Esophagus muscularis mucosa (tissue), 4 donors: ENCODE measurements at regions not wholly inside any gene's neighbourhood (a gene's known extent, or its start where the extent isn't known, plus 50 kb on each side); places are given as distances from the start of the nearest gene placed in this dataset.
"Not testable (repeated sequence)": the region's sequence is repeated elsewhere in the genome, so short reads cannot be mapped to it uniquely, and the experiment has no call there.

Source experiments
- DNase-seq: peaks from one replicate; pipeline ENCODE4 v3.0.0-alpha.2; 2017; ENCODE audit errors: extremely low spot score
- H3K27ac ChIP-seq, 4 donors: fragments of 200-600 bp; sonication (generic); replicated peaks in 1 of 4; 1 replicate in 3 of 4; 2 replicates in 1 of 4; pipeline ENCODE4 v1.5.1; 2016 to 2019; ENCODE audit warnings: mild to moderate bottlenecking in 1 of 4
- H3K27me3 ChIP-seq, 4 donors: fragments of 200-600 bp; sonication (generic); one replicate each; pipeline versions ENCODE4 v1.5.1 to v1.6.0; 2016 to 2019
- H3K36me3 ChIP-seq, 4 donors: fragments of 200-600 bp; sonication (generic); one replicate each; pipeline ENCODE4 v1.5.1; 2016 to 2019
- H3K4me1 ChIP-seq, 4 donors: fragments of 200-600 bp; sonication (generic); one replicate each; pipeline ENCODE4 v1.5.1; 2016 to 2019
- H3K4me3 ChIP-seq, 4 donors: fragments of 200-600 bp; sonication (generic); 1 replicate in 2 of 4; 2 replicates in 2 of 4; pipeline ENCODE4 v1.5.1; 2016 to 2019; ENCODE audit warnings: mild to moderate bottlenecking in 4 of 4, moderate library complexity in 1 of 4
- H3K9me3 ChIP-seq, 4 donors: fragments of 200-600 bp; sonication (generic); 1 replicate in 3 of 4; 2 replicates in 1 of 4; pipeline ENCODE4 v1.5.1; 2016 to 2019
- CTCF ChIP-seq, 3 experiments: fragments of 200-600 bp in 2 of 3; fragments of 450-650 bp in 1 of 3; sonication (generic) in 2 of 3; IDR thresholded peaks; one replicate each; pipeline ENCODE4 v1.5.1; 2017 to 2019; ENCODE audit warnings: antibody characterized with exemption in 3 of 3, mild to moderate bottlenecking in 2 of 3, moderate library complexity in 1 of 3
- EP300 ChIP-seq: sonication (generic); formaldehyde crosslinking; IDR thresholded peaks from one replicate; pipeline ENCODE4 v1.6.1; 2017; ENCODE audit warnings: antibody characterized with exemption
- POLR2A ChIP-seq: fragments of 450-650 bp; IDR thresholded peaks from one replicate; pipeline ENCODE4 v1.6.1; 2017; ENCODE audit warnings: antibody characterized with exemption, moderate library complexity, mild to moderate bottlenecking, low read depth
- POLR2AphosphoS5 ChIP-seq, 2 donors: sonication (generic); formaldehyde crosslinking; IDR thresholded peaks; one replicate each; pipeline ENCODE4 v1.6.1; 2017; ENCODE audit warnings: antibody characterized with exemption in 2 of 2
- WGBS: methylation state at CpG from one replicate; pipeline ENCODE4 v1.1.5; 2018; 5-methylcytosine and 5-hydroxymethylcytosine counted together
- intact Hi-C: fragments of 100-400 bp; cut with DNase I; formaldehyde crosslinking; loops from one replicate; pipeline ENCODE4 v1.15.1; 2023

GRCh38 chr1:61028136-61028535 is 54.2 kb upstream of the NFIA start:
- H3K27ac ChIP-seq = no peak overlapping the region
- intact Hi-C loops = no loop called here
- no peaks in the 10 kb centered on the region for H3K9me3 ChIP-seq
- no peaks in the 10 kb centered on the region for H3K27me3 ChIP-seq
- no peak overlapping the region for H3K4me3 ChIP-seq
- TF ChIP-seq POLR2A (no peak), CTCF (IDR thresholded peaks at IDR 0.05) (no peak), EP300 (no peak), POLR2AphosphoS5 (IDR thresholded peaks at IDR 0.05) (no peak)
- no peak for DNase-seq
- WGBS = 80% methylated on average over 4 of the region's 4 CpGs
- H3K36me3 ChIP-seq = no peaks in the 10 kb centered on the region
- no peaks in the 10 kb centered on the region for H3K4me1 ChIP-seq

GRCh38 chr1:61018068-61018467 is 64.3 kb upstream of the NFIA start:
- H3K4me1 ChIP-seq, H3K4me3 ChIP-seq, H3K36me3 ChIP-seq, H3K27ac ChIP-seq, H3K27me3 ChIP-seq, H3K9me3 ChIP-seq, intact Hi-C loops, DNase-seq: not testable (repeated sequence)
- 88% methylated on average over 7 of the region's 7 CpGs for WGBS

GRCh38 chr1:61017651-61018050 is 64.7 kb upstream of the NFIA start:
- DNase-seq = no peak
- Histone ChIP-seq H3K27me3 (peaks cover 0 to 3% (median 0%) of the 10 kb centered on the region in 4 donors), H3K27ac (no peak overlapping the region), H3K36me3 (no peaks in the 10 kb centered on the region), H3K9me3 (no peaks in the 10 kb centered on the region), H3K4me3 (no peak overlapping the region), H3K4me1 (peaks cover 0 to 4% (median 1%) of the 10 kb centered on the region in 4 donors)
- TF ChIP-seq CTCF (IDR thresholded peaks at IDR 0.05) (no peak), POLR2A (no peak), EP300 (no peak), POLR2AphosphoS5 (IDR thresholded peaks at IDR 0.05) (no peak)
- intact Hi-C loops = no loop called here
- 93% methylated on average over 1 of the region's 1 CpG for WGBS

GRCh38 chr1:61013946-61014667 is 68.3 kb upstream of the NFIA start:
- Histone ChIP-seq H3K27me3 (peaks cover 0 to 3% (median 0%) of the 10 kb centered on the region in 4 donors), H3K4me1 (peaks cover 0 to 8% (median 0%) of the 10 kb centered on the region in 4 donors), H3K9me3 (no peaks in the 10 kb centered on the region), H3K4me3 (no peak overlapping the region), H3K36me3 (no peaks in the 10 kb centered on the region), H3K27ac (no peak overlapping the region)
- no peak for DNase-seq
- intact Hi-C loops = no loop called here
- TF ChIP-seq EP300 (no peak), CTCF (IDR thresholded peaks at IDR 0.05) (no peak), POLR2A (no peak), POLR2AphosphoS5 (IDR thresholded peaks at IDR 0.05) (no peak)
- 82% methylated on average over 4 of the region's 4 CpGs for WGBS

- 89% methylated on average over 4 of the region's 4 CpGs for WGBS
- no peak for TF ChIP-seq POLR2AphosphoS5 (IDR thresholded peaks at IDR 0.05)
- no peak for TF ChIP-seq POLR2A
- TF ChIP-seq CTCF (IDR thresholded peaks at IDR 0.05) = no peak
- TF ChIP-seq EP300 = no peak
Measured at GRCh38 chr1:61013189-61013945, 69.0 kb upstream of the NFIA start.

More at GRCh38 chr1:61013189-61013945, 69.0 kb upstream of the NFIA start:
- Histone ChIP-seq H3K4me1 (peaks cover 0 to 8% (median 0%) of the 10 kb centered on the region in 4 donors), H3K36me3 (no peaks in the 10 kb centered on the region), H3K9me3 (no peaks in the 10 kb centered on the region), H3K27me3 (peaks cover 0 to 3% (median 0%) of the 10 kb centered on the region in 4 donors), H3K27ac (no peak overlapping the region), H3K4me3 (no peak overlapping the region)
- intact Hi-C loops = no loop called here
- no peak for DNase-seq
